H9 (cell line): ENCODE measurements at regions not wholly inside any gene's neighbourhood (a gene's known extent, or its start where the extent isn't known, plus 50 kb on each side); places are given as distances from the start of the nearest gene placed in this dataset.

Experiments used
- DNase-seq: peaks from one replicate; pipeline ENCODE4 v3.0.0-alpha.2; 2017
- H2AFZ ChIP-seq: one replicate; pipeline ENCODE4 v1.6.1; 2013; ENCODE audit warnings: mild to moderate bottlenecking, low read length, control low read depth, moderate library complexity
- H2AK5ac ChIP-seq: 2 replicates; pipeline ENCODE4 v1.6.1; 2013; ENCODE audit warnings: low read length, control low read depth, mixed read lengths; ENCODE audit not compliant: insufficient read length
- H2BK120ac ChIP-seq: one replicate; pipeline ENCODE4 v1.6.1; 2013; ENCODE audit warnings: low read depth, mild to moderate bottlenecking, low read length, control low read depth, inconsistent platforms; ENCODE audit not compliant: poor library complexity, severe bottlenecking
- H2BK12ac ChIP-seq: 2 replicates; pipeline ENCODE4 v1.6.1; 2013; ENCODE audit warnings: low read length, control low read depth, mixed read lengths, low read depth; ENCODE audit not compliant: insufficient read length
- H2BK15ac ChIP-seq: 2 replicates; pipeline ENCODE4 v1.6.1; 2013; ENCODE audit warnings: low read depth, low read length, control low read depth
- H2BK20ac ChIP-seq: one replicate; pipeline ENCODE4 v1.6.1; 2013; ENCODE audit warnings: low read depth, mild to moderate bottlenecking, low read length, control low read depth, inconsistent platforms; ENCODE audit not compliant: poor library complexity, severe bottlenecking
- H2BK5ac ChIP-seq: 2 replicates; pipeline ENCODE4 v1.6.1; 2013; ENCODE audit warnings: low read length, control low read depth, mixed read lengths; ENCODE audit not compliant: insufficient read length
- H3K14ac ChIP-seq: 2 replicates; pipeline ENCODE4 v1.6.1; 2013; ENCODE audit warnings: low read length, control low read depth; ENCODE audit not compliant: insufficient read depth
- H3K18ac ChIP-seq: 2 replicates; pipeline ENCODE4 v1.6.1; 2013; ENCODE audit warnings: low read depth, mild to moderate bottlenecking, mixed read lengths, low read length, control low read depth; ENCODE audit not compliant: insufficient read length
- H3K23ac ChIP-seq: 2 replicates; pipeline ENCODE4 v1.6.1; 2013; ENCODE audit warnings: low read length, control low read depth, mixed read lengths, low read depth; ENCODE audit not compliant: insufficient read length
- H3K23me2 ChIP-seq: 2 replicates; pipeline ENCODE4 v1.6.1; 2013; ENCODE audit warnings: low read depth, mild to moderate bottlenecking, mixed read lengths, low read length, control low read depth; ENCODE audit not compliant: insufficient read length, poor library complexity, severe bottlenecking
- H3K27ac ChIP-seq: 2 replicates; pipeline ENCODE4 v1.5.1; 2013; ENCODE audit warnings: low read length, control low read depth, mixed read lengths, low read depth; ENCODE audit not compliant: insufficient read length
- H3K27me3 ChIP-seq: 2 replicates; pipeline ENCODE4 v1.6.1; 2013; ENCODE audit warnings: low read length, control low read depth, inconsistent platforms; ENCODE audit not compliant: insufficient read depth
- H3K4ac ChIP-seq: 2 replicates; pipeline ENCODE4 v1.6.1; 2013; ENCODE audit warnings: low read depth, mild to moderate bottlenecking, control low read depth, inconsistent platforms, low read length, moderate library complexity
- H3K4me1 ChIP-seq: 2 replicates; pipeline ENCODE4 v1.6.1; 2013; ENCODE audit warnings: low read length, control low read depth, inconsistent platforms; ENCODE audit not compliant: insufficient read depth
- H3K4me2 ChIP-seq: 2 replicates; pipeline ENCODE4 v1.6.1; 2013; ENCODE audit warnings: low read length, control low read depth, mixed read lengths; ENCODE audit not compliant: insufficient read length, insufficient read depth
- H3K56ac ChIP-seq: 2 replicates; pipeline ENCODE4 v1.6.1; 2013; ENCODE audit warnings: low read depth, mild to moderate bottlenecking, mixed read lengths, low read length, control low read depth; ENCODE audit not compliant: insufficient read length
- H3K79me1 ChIP-seq: 2 replicates; pipeline ENCODE4 v1.6.1; 2013; ENCODE audit warnings: low read depth, mild to moderate bottlenecking, moderate library complexity, low read length, control low read depth, inconsistent platforms; ENCODE audit not compliant: insufficient read depth, poor library complexity, severe bottlenecking
- H3K79me2 ChIP-seq: 2 replicates; pipeline ENCODE4 v1.6.1; 2013; ENCODE audit warnings: low read length, control low read depth, inconsistent platforms; ENCODE audit not compliant: insufficient read depth
- H3K9ac ChIP-seq: 2 replicates; pipeline ENCODE4 v1.6.1; 2013; ENCODE audit warnings: low read length, control low read depth, mixed read lengths; ENCODE audit not compliant: insufficient read length; ENCODE audit errors: extremely low read depth
- H3K9me3 ChIP-seq: one replicate; pipeline ENCODE4 v1.6.1; 2013; ENCODE audit warnings: low read depth, low read length, inconsistent platforms; ENCODE audit not compliant: control insufficient read depth
- H3T11ph ChIP-seq: one replicate; pipeline ENCODE4 v1.6.1; 2013; ENCODE audit warnings: mild to moderate bottlenecking, low read length, control low read depth, inconsistent platforms
- H4K20me1 ChIP-seq: one replicate; pipeline ENCODE4 v1.6.1; 2013; ENCODE audit not compliant: control insufficient read depth, insufficient read length, insufficient read depth
- H4K5ac ChIP-seq: 2 replicates; pipeline ENCODE4 v1.6.1; 2013; ENCODE audit warnings: low read depth, mild to moderate bottlenecking, mixed read lengths, low read length, control low read depth; ENCODE audit not compliant: insufficient read length
- H4K8ac ChIP-seq: replicated peaks from 2 replicates; pipeline ENCODE4 v1.6.1; 2013; ENCODE audit warnings: low read length, control low read depth, mixed read lengths, low read depth; ENCODE audit not compliant: insufficient read length
- H4K91ac ChIP-seq: 2 replicates; pipeline ENCODE4 v1.6.1; 2013; ENCODE audit warnings: low read depth, mild to moderate bottlenecking, moderate library complexity, mixed read lengths, low read length, control low read depth; ENCODE audit not compliant: insufficient read length
- H3K27ac Mint-ChIP-seq, 3 experiments: 2 replicates in 2 of 3; 3 replicates in 1 of 3; pipeline ENCODE4 v1.8.0; 2020 to 2021; ENCODE audit warnings: mixed read lengths in 3 of 3, mild to moderate bottlenecking in 1 of 3, moderate library complexity in 1 of 3
- H3K27me3 Mint-ChIP-seq: 2 replicates; pipeline ENCODE4 v1.8.0; 2021; ENCODE audit warnings: low read depth, mild to moderate bottlenecking, moderate library complexity, mixed read lengths
- H3K36me3 Mint-ChIP-seq, 3 experiments: 2 replicates in 2 of 3; 3 replicates in 1 of 3; pipeline ENCODE4 v1.8.0; 2020 to 2021; ENCODE audit warnings: low read depth in 3 of 3, mixed read lengths in 3 of 3; ENCODE audit not compliant: insufficient read depth in 1 of 3
- H3K4me1 Mint-ChIP-seq, 2 experiments: 2 replicates each; pipeline ENCODE4 v1.8.0; 2020; ENCODE audit warnings: mixed read lengths in 2 of 2
- H3K4me3 Mint-ChIP-seq, 2 experiments: 2 replicates in 1 of 2; 3 replicates in 1 of 2; pipeline ENCODE4 v1.8.0; 2020 to 2021; ENCODE audit warnings: mild to moderate bottlenecking in 2 of 2, mixed read lengths in 2 of 2, moderate library complexity in 1 of 2
- H3K9me3 Mint-ChIP-seq, 2 experiments: 2 replicates in 1 of 2; 3 replicates in 1 of 2; pipeline ENCODE4 v1.8.0; 2020; ENCODE audit warnings: mild to moderate bottlenecking in 2 of 2, mixed read lengths in 2 of 2, moderate library complexity in 1 of 2
- CTCF ChIP-seq: fragments of 200-600 bp; sonication (generic); conservative IDR thresholded peaks from 3 replicates; pipeline ENCODE4 v1.8.0; 2021; ENCODE audit warnings: antibody characterized with exemption, mild to moderate bottlenecking
- WGBS: extraction: QIAGEN DNeasy Blood & Tissue Kit; methylation state at CpG from one replicate; pipeline ENCODE4 v1.1.7; 2013; ENCODE audit warnings: missing lambda C conversion rate, low lambda C conversion rate, mixed read lengths; ENCODE audit not compliant: insufficient read length; ENCODE audit errors: extremely low coverage; 5-methylcytosine and 5-hydroxymethylcytosine counted together

DNA sequence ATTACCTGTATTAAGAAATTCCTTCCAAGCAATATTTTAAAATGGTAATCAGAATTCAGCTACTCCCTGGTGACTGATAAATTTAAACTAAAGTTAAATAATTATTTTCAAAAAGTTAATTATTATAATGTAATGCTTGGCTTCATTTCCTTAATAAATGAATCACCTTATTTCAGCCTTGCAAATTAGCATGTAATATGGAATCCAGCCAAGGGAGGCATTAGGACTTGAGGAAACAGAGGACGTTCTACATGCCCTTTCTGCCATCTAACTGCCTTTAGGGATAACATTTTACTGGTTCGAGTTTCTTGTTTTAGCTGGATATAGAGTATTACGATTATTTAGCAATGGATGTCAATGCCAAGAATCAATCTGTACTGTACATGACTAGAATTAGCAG is 636.3 kb downstream of the TSN start:
- no peak overlapping the region for H2BK12ac ChIP-seq
- no peak overlapping the region for H2BK15ac ChIP-seq
- H3K4ac ChIP-seq = no peak overlapping the region
- Mint-ChIP-seq H3K9me3 (peaks cover 4 to 10% of the 10 kb centered on the region in 2 experiments; a peak in 4 of 5 replicates), H3K36me3 (peaks cover 0 to 5% (median 3%) of the 10 kb centered on the region in 3 experiments; a peak in 3 of 7 replicates), H3K4me3 (no peak overlapping the region), H3K4me1 (no peaks in the 10 kb centered on the region), H3K27me3 (no peaks in the 10 kb centered on the region; the same call in none of the 2 replicates), H3K27ac (no peak overlapping the region)
- no peaks in the 10 kb centered on the region for H4K20me1 ChIP-seq
- no peak overlapping the region for H4K5ac ChIP-seq
- no peak overlapping the region for H3K14ac ChIP-seq
- TF ChIP-seq CTCF = no peak
- no peaks in the 10 kb centered on the region for H3K79me1 ChIP-seq
- H3K27ac ChIP-seq = no peak overlapping the region
- H2AFZ ChIP-seq = no peak overlapping the region
- no peak for DNase-seq
- no peak overlapping the region for H3K4me2 ChIP-seq
- no peak overlapping the region for H2AK5ac ChIP-seq
- no peak overlapping the region for H4K8ac ChIP-seq
- H3K79me2 ChIP-seq = no peaks in the 10 kb centered on the region
- no peak overlapping the region for H3K9ac ChIP-seq
- no peak overlapping the region for H3K56ac ChIP-seq
- no CpG with 5 or more reads among the region's 3 CpGs for WGBS
- no peaks in the 10 kb centered on the region for H3K9me3 ChIP-seq
- no peak overlapping the region for H3K23ac ChIP-seq
- H3T11ph ChIP-seq = no peak overlapping the region
- H2BK5ac ChIP-seq = no peak overlapping the region
- H4K91ac ChIP-seq = no peak overlapping the region
- H2BK120ac ChIP-seq = no peak overlapping the region
- no peak overlapping the region for H3K18ac ChIP-seq
- no peaks in the 10 kb centered on the region for H3K27me3 ChIP-seq
- no peaks in the 10 kb centered on the region for H3K4me1 ChIP-seq
- H2BK20ac ChIP-seq = no peak overlapping the region
- H3K23me2 ChIP-seq = no peaks in the 10 kb centered on the region
